Activated CD4-positive, CD25-positive, alpha-beta regulatory T cell treated with anti-CD3 and anti-CD28 coated beads, Interleukin-2, amount 50 U/mL, for 16 hours (primary cell): ENCODE measurements at regions not wholly inside any gene's neighbourhood (a gene's known extent, or its start where the extent isn't known, plus 50 kb on each side); places are given as distances from the start of the nearest gene placed in this dataset.

Experiments used
- DNase-seq: peaks from one replicate; pipeline ENCODE4 v3.0.0-alpha.2; 2020; ENCODE audit warnings: low read depth, low spot score

DNA sequence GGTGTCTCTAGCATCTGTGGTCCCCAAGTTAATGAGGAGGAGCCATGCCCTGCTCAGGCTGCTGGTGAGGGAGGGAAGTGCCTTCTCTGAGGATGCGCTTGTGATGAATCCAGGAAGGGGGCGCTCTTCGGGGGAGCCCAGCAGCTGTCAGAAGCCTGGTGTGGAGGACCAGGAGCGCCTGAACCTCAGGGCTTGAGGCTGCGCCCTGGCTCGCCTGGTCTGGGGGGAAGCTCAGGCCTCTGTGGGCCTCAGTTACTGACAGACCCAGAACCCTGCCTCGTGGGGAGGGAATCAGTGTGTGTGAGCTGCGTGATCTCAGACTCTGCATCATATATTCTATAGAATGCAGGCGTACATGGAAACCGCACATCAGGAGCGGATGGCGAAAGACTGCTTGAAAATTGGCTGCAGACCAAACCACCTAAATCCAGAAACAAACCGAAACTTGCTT is 126.1 kb downstream of the SEC14L1 start:
- no peak for DNase-seq

DNA sequence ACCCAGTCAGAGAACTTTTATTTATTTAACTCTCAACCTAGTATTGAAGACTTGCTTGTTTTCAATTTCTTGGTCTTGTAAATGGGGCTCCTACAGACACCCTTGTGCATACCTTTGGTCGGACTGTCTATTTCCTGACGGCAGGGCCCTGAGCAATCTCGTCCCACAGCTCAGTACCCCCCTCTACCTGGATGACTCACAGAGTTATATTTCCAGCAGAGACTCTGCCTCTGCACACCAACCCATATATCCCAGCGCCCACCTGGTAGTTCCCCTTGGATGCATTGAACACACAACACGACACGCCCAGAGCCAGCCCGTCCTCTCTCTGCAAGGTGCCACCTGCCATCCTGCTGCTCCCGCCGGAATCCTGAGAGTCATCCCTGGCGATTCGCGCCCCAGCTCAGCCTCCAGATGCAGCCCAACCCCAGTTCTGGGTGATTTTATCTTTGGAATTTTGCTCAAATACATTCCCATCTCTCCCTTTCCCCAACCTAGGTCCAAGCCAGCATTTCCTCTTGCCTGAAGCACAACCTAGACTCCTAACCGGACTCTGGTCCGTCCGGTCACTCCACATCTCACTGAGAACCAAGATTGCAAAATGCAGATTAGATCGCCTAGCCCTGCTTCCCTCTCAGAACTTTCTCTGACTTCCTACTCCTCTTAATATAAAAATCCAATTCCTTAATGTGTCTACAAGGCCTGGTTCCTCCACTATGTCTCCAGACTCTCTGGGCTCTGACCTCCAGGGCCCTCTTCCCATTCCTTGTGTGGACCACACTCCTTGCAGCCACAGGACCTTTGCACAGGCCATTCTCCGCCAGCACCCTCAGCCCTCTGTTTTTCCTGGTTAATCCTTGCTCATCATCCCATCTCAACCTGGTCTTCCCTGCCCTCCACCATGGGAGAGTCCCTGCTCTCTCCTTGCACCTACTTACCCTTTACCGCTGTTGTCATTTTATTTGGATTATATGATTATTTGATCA is 129.2 kb downstream of the SEC14L1 start:
- DNase-seq = no peak

DNA sequence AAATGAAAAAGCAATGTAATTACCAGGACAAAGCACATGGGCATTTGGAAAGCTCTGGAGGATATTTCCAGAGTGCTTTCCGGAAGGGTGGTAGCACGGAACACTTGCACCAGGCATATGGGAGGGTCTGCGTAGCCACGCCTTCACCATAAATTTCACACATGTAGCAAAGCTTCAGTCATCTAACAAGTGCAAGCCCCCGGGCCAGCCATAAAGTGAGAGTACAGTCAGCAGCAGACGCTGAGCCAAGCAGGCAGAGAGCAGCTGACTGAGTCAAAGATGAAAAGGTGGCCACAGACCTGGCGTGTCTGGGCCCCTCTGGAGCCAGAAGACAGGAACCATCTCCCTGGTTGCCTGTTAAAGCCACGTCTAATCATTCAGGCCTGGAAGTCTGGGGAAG is 130.6 kb downstream of the SEC14L1 start:
- DNase-seq = no peak

DNA sequence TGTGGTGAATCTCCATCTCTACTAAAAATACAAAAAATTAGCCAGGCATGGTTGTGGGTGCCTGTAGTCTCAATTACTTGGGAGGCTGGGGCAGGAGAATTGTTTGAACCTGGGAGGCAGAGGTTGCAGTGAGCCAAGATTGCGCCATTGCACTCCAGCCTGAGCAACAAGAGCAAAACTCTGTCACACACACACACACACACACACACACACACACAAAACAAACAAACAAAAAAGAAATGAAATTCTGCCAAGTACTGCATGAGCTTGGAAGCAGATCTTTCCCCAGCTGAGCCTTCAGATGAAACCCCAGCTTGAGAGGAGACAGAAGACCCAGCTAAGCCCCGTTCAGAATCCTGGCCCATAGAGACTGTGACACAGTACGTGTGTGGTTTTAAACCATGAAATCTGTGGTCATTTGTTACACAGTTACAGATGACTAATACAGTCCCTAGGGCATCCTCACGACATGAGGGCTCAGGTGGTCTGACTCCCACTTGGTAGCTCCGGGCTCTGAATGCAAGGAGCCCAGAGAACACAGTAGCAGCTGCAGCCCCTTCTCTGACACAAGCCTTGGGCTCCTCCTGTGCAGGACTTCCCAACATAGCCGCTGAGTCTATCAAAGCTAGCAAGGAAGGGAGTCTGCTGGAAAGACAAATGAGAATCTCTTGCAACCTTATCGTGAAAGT is 132.8 kb downstream of the SEC14L1 start:
- DNase-seq = no peak

DNA sequence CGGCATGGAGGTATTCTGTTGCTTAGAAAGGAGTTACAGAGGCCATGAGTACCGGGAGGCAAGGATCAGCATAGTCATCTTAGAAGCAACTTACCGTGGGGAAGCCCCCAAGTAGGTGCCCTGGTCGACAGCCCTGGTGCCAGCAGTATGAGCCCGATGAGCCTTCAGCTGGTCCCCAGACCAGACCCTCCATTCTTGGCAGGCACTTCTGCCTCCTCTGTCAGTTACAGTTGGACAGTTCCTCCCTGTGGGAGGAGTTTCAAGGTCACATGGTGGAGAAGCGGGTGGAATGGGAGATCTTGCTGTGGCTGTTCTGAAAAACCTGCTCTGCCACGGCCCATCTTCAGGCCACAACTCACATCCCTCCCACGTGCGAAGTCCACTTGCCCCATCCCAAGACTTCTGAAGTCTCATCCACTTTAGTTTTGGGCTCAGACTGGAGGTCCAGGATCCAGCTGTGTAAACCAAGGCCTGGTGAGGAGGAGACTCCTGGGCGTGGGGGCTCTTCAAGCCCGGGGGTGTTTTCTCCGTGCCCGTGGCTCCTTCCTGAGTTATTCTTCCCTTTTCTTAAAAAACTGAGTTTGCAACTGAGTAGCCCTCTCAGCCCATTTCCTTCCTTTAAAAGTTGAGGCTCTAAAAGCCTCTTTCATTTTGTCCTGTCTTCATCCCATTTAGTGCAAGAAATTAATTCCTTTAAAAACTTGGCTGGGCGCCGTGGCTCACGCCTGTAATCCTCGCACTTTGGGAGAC is 133.5 kb downstream of the SEC14L1 start:
- DNase-seq = no peak

DNA sequence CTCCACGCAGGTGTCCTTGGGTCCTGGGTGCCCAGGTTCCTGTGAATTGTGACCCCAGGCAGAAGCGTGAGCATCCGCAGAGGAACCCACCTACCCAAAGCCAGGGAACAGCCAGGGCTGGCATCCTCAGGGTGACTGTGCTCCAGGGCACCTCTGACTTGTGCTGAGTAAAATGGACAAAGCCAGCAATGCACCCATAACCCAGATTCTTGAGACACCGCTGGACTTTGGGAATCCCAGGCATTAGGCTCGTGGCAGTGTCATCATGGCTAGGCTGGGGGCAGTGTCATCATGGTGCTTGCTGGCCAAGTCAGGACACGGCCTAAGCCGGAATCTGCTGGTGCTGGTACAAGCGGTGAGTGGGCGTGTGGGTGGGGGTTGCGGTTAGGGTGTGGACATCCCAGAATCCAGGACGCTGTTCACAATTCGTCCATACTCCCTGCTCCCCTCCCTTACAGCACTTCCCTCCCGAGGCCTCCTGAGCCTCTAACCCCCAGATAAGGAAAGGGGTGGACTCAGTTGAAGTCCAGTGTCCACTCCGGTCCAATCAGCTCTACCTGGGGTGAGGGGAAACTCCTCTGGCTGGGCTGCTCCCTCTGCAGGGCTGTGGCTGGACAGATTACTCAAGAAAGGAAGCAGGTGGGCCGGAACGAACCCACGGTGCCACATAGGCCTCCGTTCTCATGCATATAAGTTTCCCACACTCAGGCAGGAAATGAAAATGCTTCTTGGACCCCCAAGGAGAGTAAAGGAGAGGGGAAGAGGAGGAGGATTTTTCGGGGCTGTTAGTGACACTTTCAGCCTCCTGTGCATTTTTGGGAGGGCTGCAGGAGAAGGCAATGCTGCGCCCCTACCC is 138.9 kb downstream of the SEC14L1 start:
- DNase-seq = no peak

DNA sequence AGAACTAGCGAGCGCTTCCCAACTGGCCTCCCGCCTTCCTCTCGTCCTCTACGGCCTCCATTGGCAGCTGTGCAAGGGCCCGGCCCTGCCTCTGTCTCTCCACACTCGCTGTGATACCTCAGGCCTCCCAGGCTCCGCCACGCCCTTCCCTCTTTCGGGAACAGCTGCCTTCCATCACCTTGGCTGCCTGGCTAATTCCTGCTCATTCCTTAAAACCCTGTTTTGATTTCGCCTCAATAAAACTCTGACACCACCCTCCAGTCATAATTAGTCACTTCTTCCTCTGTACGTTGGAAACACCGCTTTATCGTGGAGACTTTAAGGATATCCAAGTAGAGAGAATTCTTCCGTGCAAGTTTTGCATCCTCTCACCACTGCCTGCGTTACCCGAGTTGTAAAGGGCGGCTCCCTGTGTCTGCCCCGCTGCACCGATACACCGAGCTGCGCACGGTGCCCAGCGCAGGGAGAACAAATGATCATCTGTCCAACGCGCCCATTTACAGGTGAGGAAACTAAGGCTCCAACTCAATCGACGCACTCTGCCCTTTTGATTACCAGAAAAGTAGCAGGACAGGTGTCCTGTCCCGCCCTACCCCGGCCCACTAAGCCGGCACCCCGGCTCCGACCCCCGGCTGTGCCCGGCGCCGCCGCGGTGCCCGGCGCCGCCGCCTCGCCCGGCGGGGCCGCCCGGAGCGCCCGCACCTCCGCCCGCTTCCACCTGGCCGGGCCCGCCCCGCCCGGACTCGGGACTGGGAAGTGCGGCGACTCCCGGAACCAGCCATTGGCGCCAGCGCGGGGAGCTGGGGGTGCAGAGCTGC is 139.7 kb downstream of the SEC14L1 start:
- no peak for DNase-seq

DNA sequence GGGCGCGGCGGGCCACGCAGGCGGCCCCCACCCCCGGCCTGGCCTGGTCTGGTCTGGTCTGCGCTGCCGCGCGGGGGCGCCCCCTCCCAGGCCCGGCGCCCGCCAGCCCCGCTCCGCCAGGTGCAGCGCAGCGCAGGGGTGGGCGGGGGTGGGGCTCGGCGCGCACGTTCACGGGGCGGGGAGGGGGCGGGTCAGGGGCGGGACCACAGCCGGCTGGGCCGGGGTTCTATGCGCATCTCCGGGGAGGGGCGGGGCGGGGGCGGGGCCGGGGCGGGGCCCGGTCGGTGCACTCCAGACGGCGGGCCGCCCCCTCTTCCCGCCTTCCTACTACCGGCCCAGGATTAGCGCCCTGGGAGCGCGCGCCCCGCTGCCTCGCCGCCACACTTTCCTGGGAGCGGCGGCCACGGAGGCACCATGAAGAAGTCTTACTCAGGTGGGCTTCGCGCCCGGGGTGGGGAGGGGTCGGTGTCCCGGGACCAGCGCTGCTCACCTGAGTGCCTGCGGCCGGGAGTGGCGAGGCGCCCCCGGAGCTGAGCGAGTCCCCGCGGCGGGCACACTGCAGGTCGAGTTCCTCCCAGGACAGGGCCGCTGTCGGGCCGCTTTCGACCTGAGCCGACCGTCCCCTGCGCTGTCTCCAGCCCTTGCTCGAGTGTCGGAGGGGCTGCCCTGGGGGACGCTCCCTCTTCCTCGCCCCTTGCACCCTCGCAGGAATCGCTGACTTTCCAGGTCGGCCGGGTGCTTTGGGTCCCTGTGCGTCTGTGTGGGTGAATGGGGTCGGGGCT is 140.5 kb downstream of the SEC14L1 start:
- DNase-seq = peak; percentile 17

DNA sequence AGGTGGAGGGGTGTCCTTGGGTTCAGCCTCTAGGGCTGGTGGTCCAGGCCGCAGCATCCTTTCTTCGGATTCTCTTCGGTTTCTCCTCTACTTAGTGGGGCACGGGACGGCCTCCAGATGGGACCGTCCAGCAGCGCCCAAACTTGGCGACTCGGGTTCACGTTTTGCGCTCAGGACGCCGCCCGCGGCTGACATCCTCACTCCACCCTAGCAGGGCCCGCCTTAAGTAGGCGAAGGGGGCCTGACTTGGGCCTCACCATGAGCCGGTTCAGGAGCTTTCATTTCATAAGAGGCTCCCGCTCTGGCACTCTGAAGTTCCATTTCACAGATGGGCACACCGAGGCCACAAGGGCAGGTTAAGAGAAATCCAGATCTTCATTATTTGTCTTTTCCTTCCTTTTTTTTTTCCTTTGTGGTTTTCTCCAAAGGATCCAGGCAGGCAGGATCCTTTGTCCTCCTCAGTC is 141.2 kb downstream of the SEC14L1 start:
- no peak for DNase-seq

DNA sequence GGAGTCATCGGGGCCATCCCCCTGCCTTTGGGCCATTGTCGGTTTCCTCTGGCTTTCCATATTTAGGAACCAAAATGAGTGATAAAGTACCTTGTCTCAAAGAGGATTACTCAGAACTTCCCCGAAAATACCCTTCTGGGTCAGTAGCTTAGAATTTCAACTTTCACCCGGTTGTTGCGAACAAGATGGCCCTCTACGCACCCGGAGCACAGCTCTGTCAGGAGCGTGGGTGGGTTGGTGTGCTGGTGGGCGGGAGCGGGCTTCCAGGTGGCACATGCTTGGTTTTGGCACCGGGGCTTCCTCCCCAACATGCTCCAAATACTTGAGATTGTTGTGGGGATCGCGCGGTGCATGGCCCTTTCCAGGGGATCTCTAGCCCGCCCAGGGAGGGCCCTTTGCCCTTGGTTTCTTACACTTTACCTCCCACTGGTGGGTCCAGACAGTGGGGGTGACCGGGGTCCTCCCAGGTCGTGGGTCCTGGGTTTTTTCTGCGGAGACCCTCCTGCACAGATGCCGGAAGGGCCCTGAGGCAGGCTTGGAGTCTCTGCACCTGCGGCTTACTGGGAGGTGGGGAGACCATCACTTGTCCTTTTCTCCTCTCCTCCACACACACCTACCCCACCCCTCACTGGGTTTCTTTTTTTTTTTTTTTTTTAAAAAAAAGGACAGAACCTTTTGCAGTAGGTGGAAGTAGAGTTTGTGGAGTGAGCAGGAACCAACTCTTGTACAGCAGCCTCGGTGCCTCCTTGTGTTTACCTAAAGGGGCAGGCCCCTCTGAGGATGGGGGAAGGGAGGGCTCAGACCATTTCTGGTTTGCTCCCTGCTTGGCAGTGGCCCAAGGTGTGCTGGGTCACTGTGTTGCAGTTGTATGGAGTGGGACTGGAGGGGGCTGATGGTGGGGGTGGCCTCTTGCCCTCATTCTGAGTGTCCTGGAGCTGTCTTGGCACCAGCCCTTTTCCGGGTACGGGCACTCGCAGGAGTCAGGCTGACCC is 142.1 kb downstream of the SEC14L1 start:
- no peak for DNase-seq

DNA sequence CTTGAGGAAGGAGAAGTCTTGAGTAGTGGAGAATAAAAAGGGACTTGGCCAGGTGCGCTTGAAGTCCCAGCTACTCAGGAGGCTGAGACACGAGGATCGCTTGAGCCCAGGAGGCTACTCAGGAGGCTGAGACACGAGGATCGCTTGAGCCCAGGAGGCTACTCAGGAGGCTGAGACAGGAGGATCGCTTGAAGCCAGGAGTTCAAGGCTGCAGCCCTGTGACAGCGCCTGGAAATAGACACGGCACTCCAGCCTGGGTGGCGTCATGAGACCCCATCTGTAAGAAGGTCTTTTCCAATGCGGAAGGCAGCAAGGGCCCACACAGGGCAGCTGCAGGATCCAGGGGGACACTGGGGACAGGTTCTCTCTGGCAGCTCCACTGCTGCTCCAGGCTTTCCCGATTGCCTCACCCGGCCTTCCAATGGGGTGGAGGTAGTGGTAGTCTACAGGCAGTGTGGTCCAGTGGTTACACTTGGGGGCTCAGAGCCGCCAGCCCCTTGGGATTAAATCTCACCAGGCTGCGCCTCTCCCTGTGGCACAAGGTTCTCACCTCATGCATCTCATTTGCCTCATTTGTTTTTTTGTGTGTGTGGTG is 143.4 kb downstream of the SEC14L1 start:
- DNase-seq = no peak

DNA sequence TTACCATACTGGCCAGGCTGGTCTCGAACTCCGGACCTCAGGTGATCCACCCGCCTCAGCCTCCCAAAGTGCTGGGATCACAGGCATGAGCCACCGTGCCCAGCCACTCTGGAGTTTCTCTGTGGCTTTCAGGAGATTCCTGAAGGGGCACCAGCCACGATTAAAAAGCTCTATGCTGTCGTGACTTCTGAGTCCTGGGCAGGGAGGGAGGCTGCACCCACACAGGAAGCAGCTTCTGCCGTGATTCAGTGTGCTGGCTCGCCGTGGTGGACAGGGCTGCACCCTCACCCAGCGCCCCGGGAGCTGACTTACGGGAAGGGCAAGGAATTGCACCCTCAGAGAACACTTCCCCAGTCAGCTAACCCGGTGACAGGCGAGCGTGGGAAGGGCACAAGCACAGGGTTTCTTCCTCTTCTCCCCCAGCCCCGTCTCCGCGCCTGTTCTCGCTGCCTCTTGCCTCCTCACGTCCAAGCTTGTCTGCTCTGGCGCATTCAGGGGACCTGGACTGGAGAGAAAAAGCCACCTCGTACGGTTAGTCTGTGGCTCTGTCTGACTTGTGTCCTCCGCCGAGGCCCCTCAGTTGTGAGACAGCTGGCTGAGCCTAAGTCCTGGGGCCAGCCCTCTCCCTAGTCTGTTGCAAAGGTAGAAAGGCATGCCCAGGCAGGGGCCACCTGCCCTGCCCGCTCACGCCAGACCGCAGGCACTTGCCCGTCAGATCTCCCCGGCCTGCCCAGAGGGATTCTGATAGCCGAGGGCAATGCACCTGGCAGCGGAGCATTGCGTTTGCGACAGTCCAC is 145.0 kb downstream of the SEC14L1 start:
- DNase-seq = no peak

DNA sequence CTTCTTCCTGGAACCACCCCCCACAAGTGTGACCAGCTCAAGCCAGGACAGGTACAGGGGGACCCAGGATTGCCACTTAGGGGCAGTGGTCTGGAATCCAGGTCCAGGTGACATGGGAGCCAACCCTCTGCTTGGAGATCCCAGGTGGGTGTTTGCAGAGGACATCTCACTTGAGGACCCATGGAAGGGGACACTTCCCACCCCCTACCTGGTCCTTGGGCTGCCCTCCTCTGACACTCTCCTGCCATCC is 145.5 kb downstream of the SEC14L1 start:
- no peak for DNase-seq

DNA sequence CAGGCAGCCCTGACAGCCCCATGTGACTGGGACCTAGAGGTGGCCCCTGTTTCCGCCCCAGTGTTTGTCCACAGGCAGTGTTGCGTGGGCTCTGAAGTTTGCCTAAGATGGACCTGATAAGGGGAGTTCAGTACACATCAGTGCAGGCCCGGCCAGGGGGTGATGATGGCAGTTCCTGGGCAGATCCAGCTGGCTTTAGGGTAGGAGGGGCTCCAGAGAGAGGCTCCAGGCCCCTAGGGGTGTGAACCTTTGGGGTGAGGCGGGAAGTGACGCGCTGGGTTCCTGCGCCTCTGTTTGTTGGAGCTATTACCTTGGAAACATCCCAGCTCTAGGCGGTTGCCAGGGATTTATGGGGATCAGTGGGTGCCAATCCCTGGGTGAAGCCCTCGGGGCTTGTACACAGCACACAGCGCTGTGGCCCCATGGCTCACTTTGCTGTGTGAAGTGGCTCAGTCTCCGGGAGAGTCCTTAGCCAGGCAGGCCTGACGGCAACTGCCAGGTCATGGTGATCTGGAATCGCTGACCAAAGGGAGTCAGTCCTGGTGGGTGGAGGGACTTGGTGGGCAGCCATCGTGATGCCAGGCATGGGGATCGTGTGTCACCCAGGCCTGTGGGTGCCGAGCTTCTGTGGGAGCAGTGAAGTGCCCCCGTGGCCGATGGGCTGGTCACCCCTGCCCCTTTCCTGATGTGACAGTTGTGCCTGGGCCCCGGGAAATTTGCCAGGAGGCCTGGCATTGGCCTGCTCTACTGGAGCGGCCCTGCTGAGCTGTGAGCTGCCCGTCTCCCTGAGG is 146.1 kb downstream of the SEC14L1 start:
- no peak for DNase-seq

DNA sequence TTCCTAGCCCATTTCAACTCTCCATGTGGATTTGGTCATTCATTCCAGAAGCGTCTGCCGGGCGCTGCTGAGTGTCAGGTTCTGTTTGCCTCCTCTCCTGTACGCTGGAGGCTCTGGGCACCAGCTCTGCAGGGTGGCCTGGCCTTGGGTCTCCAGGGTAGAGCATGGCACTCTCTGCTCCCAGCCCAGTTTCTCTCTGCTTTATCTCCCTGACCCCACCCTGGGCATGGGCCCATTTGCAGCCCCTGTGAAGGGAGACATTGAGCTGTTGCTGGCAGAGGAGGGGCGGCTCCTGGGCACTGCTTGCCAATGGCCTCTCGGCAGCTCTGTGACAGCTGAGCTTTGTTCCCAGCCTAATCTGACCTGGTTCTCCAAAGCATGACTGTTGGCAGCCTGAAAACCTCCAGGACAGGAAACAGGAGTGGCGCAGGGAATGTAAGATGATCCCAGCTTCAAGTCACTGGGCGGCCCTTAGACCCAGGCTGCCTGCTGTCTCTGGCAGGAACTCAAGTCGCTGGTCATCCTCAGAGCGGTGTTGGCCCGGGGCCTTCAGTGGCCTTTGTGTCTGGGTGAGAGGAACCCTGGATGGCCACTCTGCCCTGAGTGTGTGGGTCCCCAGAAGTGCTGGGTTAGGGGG is 146.8 kb downstream of the SEC14L1 start:
- no peak for DNase-seq

DNA sequence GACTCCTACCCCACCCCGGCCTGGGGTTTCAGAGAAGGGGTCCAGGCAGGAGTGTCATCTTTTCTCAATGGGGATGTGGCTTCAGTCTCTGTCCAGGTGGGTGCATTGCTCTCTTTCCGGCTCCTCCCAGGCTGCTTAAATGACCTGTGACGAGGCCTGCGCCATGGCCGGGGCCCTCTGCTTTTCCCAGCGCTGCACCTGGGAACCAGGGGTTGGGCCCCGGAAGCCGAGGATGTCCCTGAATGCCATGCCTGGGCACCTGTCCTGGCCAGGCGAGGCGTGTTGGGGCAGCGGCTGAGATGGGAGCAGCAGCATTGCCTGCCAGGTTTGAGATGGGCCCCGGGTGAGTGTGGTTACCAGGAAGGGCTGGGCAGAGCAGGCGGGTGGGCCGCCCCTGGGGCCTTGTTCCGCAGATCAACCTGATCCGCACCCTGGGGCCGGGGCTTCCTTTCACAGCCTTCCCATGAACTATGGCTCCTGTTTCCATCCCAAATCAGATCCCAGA is 147.4 kb downstream of the SEC14L1 start:
- no peak for DNase-seq
